ENCODE measurements at regions not wholly inside any gene's neighbourhood (a gene's known extent, or its start where the extent isn't known, plus 50 kb on each side); places are given as distances from the start of the nearest gene placed in this dataset.

DNA sequence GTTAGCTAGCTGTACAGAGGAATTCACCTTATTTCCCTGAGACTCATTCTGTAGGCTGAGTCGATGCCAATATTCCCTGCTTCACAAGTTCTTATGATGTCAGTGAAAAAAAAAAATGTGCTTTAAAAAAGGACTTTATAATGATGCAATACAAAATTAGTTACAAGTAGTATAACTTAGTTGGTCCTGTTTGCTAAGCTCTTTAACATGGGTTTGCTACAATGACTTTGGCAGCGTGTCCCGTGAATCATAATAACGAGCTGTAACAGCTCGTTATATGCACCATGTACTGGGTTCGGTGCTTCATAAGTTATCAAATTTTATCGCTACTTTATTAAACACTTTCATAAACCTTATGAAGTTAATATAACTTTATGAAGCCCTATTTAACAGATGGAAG, 349.7 kb downstream of the LMX1A start:
- TF ChIP-seq, protein P1, sequence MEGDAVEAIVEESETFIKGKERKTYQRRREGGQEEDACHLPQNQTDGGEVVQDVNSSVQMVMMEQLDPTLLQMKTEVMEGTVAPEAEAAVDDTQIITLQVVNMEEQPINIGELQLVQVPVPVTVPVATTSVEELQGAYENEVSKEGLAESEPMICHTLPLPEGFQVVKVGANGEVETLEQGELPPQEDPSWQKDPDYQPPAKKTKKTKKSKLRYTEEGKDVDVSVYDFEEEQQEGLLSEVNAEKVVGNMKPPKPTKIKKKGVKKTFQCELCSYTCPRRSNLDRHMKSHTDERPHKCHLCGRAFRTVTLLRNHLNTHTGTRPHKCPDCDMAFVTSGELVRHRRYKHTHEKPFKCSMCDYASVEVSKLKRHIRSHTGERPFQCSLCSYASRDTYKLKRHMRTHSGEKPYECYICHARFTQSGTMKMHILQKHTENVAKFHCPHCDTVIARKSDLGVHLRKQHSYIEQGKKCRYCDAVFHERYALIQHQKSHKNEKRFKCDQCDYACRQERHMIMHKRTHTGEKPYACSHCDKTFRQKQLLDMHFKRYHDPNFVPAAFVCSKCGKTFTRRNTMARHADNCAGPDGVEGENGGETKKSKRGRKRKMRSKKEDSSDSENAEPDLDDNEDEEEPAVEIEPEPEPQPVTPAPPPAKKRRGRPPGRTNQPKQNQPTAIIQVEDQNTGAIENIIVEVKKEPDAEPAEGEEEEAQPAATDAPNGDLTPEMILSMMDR (conservative IDR thresholded peaks at IDR 0.05; ENCODE audit: low read depth, low read length) = no peak
- TF ChIP-seq EZH2 (IDR thresholded peaks at IDR 0.05; ENCODE audit: low read length, unreplicated experiment) = no peak
- no peak for TF ChIP-seq EZH2phosphoT487 (IDR thresholded peaks at IDR 0.05; ENCODE audit: borderline replicate concordance, low read length)

All from PC-3 (cell line).